Smooth muscle cell (in vitro differentiated cells): ENCODE measurements at regions not wholly inside any gene's neighbourhood (a gene's known extent, or its start where the extent isn't known, plus 50 kb on each side); places are given as distances from the start of the nearest gene placed in this dataset.

Source experiments
- DNase-seq: peaks from one replicate; lab custom pipeline; 2025; ENCODE audit not compliant: unreplicated experiment; lab: John Stamatoyannopoulos, UW
- H2AFZ ChIP-seq: fragments of 200-600 bp; sonication (generic); 2 replicates; pipeline ENCODE4 v1.6.0; 2016; ENCODE audit warnings: antibody characterized with exemption, low read depth, mild to moderate bottlenecking
- H3F3A ChIP-seq: fragments of 200-600 bp; sonication (generic); 2 replicates; pipeline ENCODE4 v1.6.0; 2017; ENCODE audit warnings: antibody characterized with exemption, low read depth
- H3K27ac ChIP-seq: fragments of 200-600 bp; sonication (generic); 2 replicates; pipeline ENCODE4 v1.5.1; 2016; ENCODE audit warnings: low read depth, mild to moderate bottlenecking
- H3K27me3 ChIP-seq: fragments of 200-600 bp; sonication (generic); 2 replicates; pipeline ENCODE4 v1.6.1; 2016; ENCODE audit warnings: low read depth, mild to moderate bottlenecking
- H3K36me3 ChIP-seq: fragments of 200-600 bp; sonication (generic); 2 replicates; pipeline ENCODE4 v1.5.1; 2016; ENCODE audit warnings: low read depth
- H3K4me1 ChIP-seq: fragments of 200-600 bp; sonication (generic); 2 replicates; pipeline ENCODE4 v1.5.1; 2016; ENCODE audit warnings: low read depth
- H3K4me2 ChIP-seq: fragments of 200-600 bp; sonication (generic); 2 replicates; pipeline ENCODE4 v1.6.0; 2016; ENCODE audit warnings: mild to moderate bottlenecking
- H3K4me3 ChIP-seq: fragments of 200-600 bp; sonication (generic); 2 replicates; pipeline ENCODE4 v1.5.1; 2016; ENCODE audit warnings: mild to moderate bottlenecking
- H3K79me2 ChIP-seq: fragments of 200-600 bp; sonication (generic); 2 replicates; pipeline ENCODE4 v1.6.0; 2016; ENCODE audit warnings: low read depth, mild to moderate bottlenecking
- H3K9ac ChIP-seq: fragments of 200-600 bp; sonication (generic); 2 replicates; pipeline ENCODE4 v1.6.0; 2016; ENCODE audit warnings: low read depth
- H3K9me3 ChIP-seq: fragments of 200-600 bp; sonication (generic); replicated peaks from 2 replicates; pipeline ENCODE4 v1.5.1; 2016; ENCODE audit warnings: low read depth
- H4K20me1 ChIP-seq: fragments of 200-600 bp; sonication (generic); 2 replicates; pipeline ENCODE4 v1.6.0; 2016; ENCODE audit warnings: low read depth
- WGBS: methylation state at CpG from one replicate; pipeline ENCODE4 v1.1.7; 2016; ENCODE audit warnings: low lambda C conversion rate; 5-methylcytosine and 5-hydroxymethylcytosine counted together
- TF ChIP-seq, protein P1 (sequence below): fragments of 200-600 bp; sonication (generic); IDR thresholded peaks from 2 replicates; pipeline ENCODE4 v1.5.1; 2017; ENCODE audit warnings: borderline replicate concordance, mild to moderate bottlenecking, antibody characterized with exemption; ENCODE audit not compliant: insufficient read depth, poor library complexity, severe bottlenecking

DNA sequence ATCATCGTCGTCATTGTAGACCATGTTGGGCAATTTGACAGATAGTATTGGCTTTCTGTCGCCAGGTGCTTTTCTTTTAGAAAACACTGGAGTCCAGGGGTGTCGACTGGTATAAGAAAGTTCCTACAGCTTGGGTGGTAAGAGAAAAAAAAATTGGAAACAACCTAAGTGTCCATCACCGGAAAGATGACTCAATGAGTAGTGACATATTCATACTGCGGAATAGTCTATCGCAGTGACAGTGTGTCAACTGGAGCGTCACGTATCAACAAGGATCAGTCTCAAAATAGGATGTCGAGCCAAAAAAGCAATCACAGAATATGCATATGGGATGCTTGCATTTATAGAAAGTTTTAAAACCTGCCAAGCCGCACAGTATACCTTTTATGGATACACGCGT lies 157.6 kb downstream of the MN1 start:
- Histone ChIP-seq H3K9me3 (no peaks in the 10 kb centered on the region), H3K4me1 (peaks cover 4% of the 10 kb centered on the region), H3K27ac (no peak overlapping the region), H3K27me3 (peaks cover 10% of the 10 kb centered on the region), H4K20me1 (no peaks in the 10 kb centered on the region), H3K79me2 (no peaks in the 10 kb centered on the region), H3F3A (no peaks in the 10 kb centered on the region), H3K4me2 (no peak overlapping the region), H3K36me3 (no peaks in the 10 kb centered on the region), H2AFZ (no peak overlapping the region), H3K4me3 (no peak overlapping the region), H3K9ac (no peak overlapping the region)
- 95% methylated on average over 13 of the region's 13 CpGs for WGBS
- TF ChIP-seq, protein P1, sequence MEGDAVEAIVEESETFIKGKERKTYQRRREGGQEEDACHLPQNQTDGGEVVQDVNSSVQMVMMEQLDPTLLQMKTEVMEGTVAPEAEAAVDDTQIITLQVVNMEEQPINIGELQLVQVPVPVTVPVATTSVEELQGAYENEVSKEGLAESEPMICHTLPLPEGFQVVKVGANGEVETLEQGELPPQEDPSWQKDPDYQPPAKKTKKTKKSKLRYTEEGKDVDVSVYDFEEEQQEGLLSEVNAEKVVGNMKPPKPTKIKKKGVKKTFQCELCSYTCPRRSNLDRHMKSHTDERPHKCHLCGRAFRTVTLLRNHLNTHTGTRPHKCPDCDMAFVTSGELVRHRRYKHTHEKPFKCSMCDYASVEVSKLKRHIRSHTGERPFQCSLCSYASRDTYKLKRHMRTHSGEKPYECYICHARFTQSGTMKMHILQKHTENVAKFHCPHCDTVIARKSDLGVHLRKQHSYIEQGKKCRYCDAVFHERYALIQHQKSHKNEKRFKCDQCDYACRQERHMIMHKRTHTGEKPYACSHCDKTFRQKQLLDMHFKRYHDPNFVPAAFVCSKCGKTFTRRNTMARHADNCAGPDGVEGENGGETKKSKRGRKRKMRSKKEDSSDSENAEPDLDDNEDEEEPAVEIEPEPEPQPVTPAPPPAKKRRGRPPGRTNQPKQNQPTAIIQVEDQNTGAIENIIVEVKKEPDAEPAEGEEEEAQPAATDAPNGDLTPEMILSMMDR, result no peak
- no peak for DNase-seq

DNA sequence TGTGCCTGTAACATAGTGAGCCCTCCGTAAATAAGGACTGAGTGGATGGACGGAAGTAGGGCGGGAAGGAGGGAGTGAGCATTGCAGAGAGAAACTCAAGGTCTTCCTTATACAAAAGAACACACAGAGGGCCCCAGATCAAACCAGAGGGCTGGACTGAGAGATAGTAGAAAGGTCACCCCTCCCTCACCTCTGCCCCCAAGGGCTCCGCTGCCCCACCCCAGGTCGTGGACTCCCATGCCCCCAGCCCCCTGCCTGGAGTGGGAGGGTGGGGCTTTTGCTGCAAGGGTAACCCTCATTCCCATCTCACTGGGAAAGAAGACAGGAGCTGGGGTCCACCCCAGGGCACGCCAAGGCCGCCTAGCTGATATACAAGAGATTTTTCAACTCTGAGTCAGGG lies 157.0 kb downstream of the MN1 start:
- H2AFZ ChIP-seq, result no peak overlapping the region

DNA sequence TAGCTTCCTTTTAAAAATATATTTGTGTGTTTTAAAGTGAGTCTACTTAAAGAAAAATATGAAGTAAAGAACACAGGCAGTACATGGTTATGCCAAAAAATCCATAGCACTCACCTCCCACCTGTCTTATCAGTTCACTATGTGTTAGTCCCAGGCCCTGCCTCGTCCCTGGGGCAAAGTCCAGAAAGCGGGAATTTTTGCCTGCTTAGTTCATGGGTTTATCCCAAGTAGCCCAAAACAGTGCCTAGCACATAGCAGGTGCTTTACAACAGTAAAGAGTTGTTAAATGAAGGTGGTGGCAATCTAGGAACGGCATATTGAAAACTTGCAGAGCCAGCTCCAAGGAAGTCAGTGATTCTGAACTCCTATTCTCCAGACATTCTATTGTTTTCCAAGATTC lies 154.0 kb downstream of the MN1 start:
- DNase-seq, result no peak
- no peaks in the 10 kb centered on the region for H3K4me1 ChIP-seq
- TF ChIP-seq, protein P1, result no peak

More for the DNA sequence above, 157.0 kb downstream of the MN1 start:
- no peak overlapping the region for H3K4me2 ChIP-seq
- 91% methylated on average over 7 of the region's 7 CpGs for WGBS
- H3K27me3 ChIP-seq, result peaks cover 13% of the 10 kb centered on the region
- no peaks in the 10 kb centered on the region for H3F3A ChIP-seq
- no peaks in the 10 kb centered on the region for H3K36me3 ChIP-seq
- H4K20me1 ChIP-seq, result no peaks in the 10 kb centered on the region
- no peak overlapping the region for H3K4me3 ChIP-seq
- no peak for DNase-seq
- H3K9ac ChIP-seq, result no peak overlapping the region
- no peaks in the 10 kb centered on the region for H3K9me3 ChIP-seq
- no peak overlapping the region for H3K27ac ChIP-seq
- no peaks in the 10 kb centered on the region for H3K4me1 ChIP-seq
- no peaks in the 10 kb centered on the region for H3K79me2 ChIP-seq
- TF ChIP-seq, protein P1, result no peak

DNA sequence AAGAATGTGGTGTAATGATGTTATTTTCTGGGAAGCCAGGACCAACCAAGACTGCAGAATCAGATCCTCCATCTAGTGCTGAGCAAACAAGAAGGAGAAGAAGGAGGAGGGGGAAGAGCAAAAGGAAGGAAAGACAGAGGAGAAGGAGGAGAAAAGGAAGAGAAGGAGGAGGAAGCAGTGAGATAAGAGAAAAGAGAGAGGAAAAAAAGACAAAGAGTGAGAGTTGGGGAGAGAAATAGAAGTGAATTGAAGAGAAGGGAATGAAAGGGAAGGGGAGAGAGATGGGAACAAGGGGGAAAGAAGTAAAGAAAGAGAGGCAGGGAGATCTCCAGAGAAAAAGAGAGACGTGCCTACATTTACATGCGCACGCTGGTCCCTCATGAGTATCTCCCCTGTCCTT lies 153.5 kb downstream of the MN1 start:
- Histone ChIP-seq H4K20me1 (no peaks in the 10 kb centered on the region), H3K36me3 (no peaks in the 10 kb centered on the region), H3K79me2 (no peaks in the 10 kb centered on the region), H2AFZ (no peak overlapping the region), H3K9ac (no peak overlapping the region), H3K9me3 (no peaks in the 10 kb centered on the region), H3K27ac (no peak overlapping the region), H3K27me3 (peaks cover 19% of the 10 kb centered on the region), H3K4me3 (no peak overlapping the region), H3F3A (no peaks in the 10 kb centered on the region), H3K4me2 (no peak overlapping the region), H3K4me1 (no peaks in the 10 kb centered on the region)
- TF ChIP-seq, protein P1, result no peak
- WGBS, result 94% methylated on average over 2 of the region's 3 CpGs
- no peak for DNase-seq

More for the DNA sequence above, 154.0 kb downstream of the MN1 start:
- Histone ChIP-seq H3K79me2 (no peaks in the 10 kb centered on the region), H3K4me2 (no peak overlapping the region), H3K9ac (no peak overlapping the region), H3K27me3 (peaks cover 19% of the 10 kb centered on the region), H3F3A (no peaks in the 10 kb centered on the region), H3K9me3 (no peaks in the 10 kb centered on the region), H3K4me3 (no peak overlapping the region), H3K36me3 (no peaks in the 10 kb centered on the region), H2AFZ (no peak overlapping the region), H3K27ac (no peak overlapping the region), H4K20me1 (no peaks in the 10 kb centered on the region)
- WGBS, result 86% methylated on average over 3 of the region's 3 CpGs
